ENCODE measurements at regions not wholly inside any gene's neighbourhood (a gene's known extent, or its start where the extent isn't known, plus 50 kb on each side); places are given as distances from the start of the nearest gene placed in this dataset.
"Not testable (repeated sequence)": the region's sequence is repeated elsewhere in the genome, so short reads cannot be mapped to it uniquely, and the experiment has no call there.

- no peak for DNase-seq
- no peak for TF ChIP-seq CTCF (IDR thresholded peaks at IDR 0.05; ENCODE audit: low read depth, low read length, missing control alignments)
- Histone ChIP-seq H3K36me3 (replicated peaks) (no peaks in the 10 kb centered on the region), H3K4me3 (ENCODE audit: low read depth, low read length) (no peak overlapping the region), H3K27me3 (replicated peaks) (no peaks in the 10 kb centered on the region), H3K27ac (no peak overlapping the region)
- in situ Hi-C loops (cut with HindIII; ENCODE audit: low pct_ligation_motif_present, low sequenced_read_pairs), result no loop called here
Measured at GRCh38 chr6:1162367-1163275, 149.3 kb upstream of the FOXQ1 start.

- DNase-seq; H3K27ac ChIP-seq; H3K36me3 ChIP-seq (replicated peaks); in situ Hi-C loops (cut with HindIII; ENCODE audit: low pct_ligation_motif_present, low sequenced_read_pairs); H3K27me3 ChIP-seq (replicated peaks); H3K4me3 ChIP-seq (ENCODE audit: low read depth, low read length): not testable (repeated sequence)
Measured at GRCh38 chr6:1156411-1156810, 155.5 kb upstream of the FOXQ1 start.

- Histone ChIP-seq H3K27me3 (replicated peaks) (no peaks in the 10 kb centered on the region), H3K4me3 (ENCODE audit: low read depth, low read length) (no peak overlapping the region), H3K27ac (no peak overlapping the region), H3K36me3 (replicated peaks) (no peaks in the 10 kb centered on the region)
- no peak for DNase-seq
- no peak for TF ChIP-seq CTCF (IDR thresholded peaks at IDR 0.05; ENCODE audit: low read depth, low read length, missing control alignments)
- in situ Hi-C loops (cut with HindIII; ENCODE audit: low pct_ligation_motif_present, low sequenced_read_pairs), result no loop called here
Measured at GRCh38 chr6:1153696-1154245, 158.1 kb upstream of the FOXQ1 start.

- TF ChIP-seq CTCF (IDR thresholded peaks at IDR 0.05; ENCODE audit: low read depth, low read length, missing control alignments), result no peak
- in situ Hi-C loops (cut with HindIII; ENCODE audit: low pct_ligation_motif_present, low sequenced_read_pairs), result no loop called here
- no peak overlapping the region for H3K27ac ChIP-seq
- DNase-seq, result no peak
- no peak overlapping the region for H3K4me3 ChIP-seq (ENCODE audit: low read depth, low read length)
- no peaks in the 10 kb centered on the region for H3K27me3 ChIP-seq (replicated peaks)
- H3K36me3 ChIP-seq (replicated peaks), result no peaks in the 10 kb centered on the region
Measured at GRCh38 chr6:1146500-1146899, 165.4 kb upstream of the FOXQ1 start.

- in situ Hi-C loops (cut with HindIII; ENCODE audit: low pct_ligation_motif_present, low sequenced_read_pairs), result no loop called here
- DNase-seq, result no peak
- no peak overlapping the region for H3K4me3 ChIP-seq (ENCODE audit: low read depth, low read length)
Measured at GRCh38 chr6:1145768-1146218, 166.1 kb upstream of the FOXQ1 start.

More at GRCh38 chr6:1145768-1146218, 166.1 kb upstream of the FOXQ1 start:
- Histone ChIP-seq H3K36me3 (replicated peaks) (no peaks in the 10 kb centered on the region), H3K27ac (no peak overlapping the region), H3K27me3 (replicated peaks) (no peaks in the 10 kb centered on the region)
- TF ChIP-seq CTCF (IDR thresholded peaks at IDR 0.05; ENCODE audit: low read depth, low read length, missing control alignments), result no peak
